COLO829 (cell line): ENCODE measurements at regions not wholly inside any gene's neighbourhood (a gene's known extent, or its start where the extent isn't known, plus 50 kb on each side); places are given as distances from the start of the nearest gene placed in this dataset.
"Not testable (repeated sequence)": the region's sequence is repeated elsewhere in the genome, so short reads cannot be mapped to it uniquely, and the experiment has no call there.

Experiments used
- DNase-seq: peaks from one replicate; pipeline ENCODE4 v3.0.0; 2012; ENCODE audit warnings: low spot score

DNA sequence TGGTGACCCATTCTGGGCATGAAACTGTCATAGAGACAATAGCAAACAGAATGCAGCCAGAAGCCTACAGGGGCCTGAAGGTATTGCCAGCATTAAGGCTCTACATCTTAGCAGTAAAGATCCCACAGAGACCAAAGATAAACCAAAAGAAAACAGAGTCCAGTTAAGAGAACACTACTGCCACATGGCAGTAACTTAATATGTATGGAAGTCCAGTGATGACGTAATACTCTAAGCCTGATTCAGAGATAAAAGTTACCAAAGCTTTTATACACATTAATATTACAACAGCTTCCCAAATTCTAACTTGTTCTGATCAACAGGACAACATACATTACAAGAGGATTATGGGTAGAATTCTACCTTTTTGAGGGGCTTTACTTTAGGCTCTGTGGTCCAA is 371.5 kb downstream of the PRELID2 start:
- no peak for DNase-seq

DNA sequence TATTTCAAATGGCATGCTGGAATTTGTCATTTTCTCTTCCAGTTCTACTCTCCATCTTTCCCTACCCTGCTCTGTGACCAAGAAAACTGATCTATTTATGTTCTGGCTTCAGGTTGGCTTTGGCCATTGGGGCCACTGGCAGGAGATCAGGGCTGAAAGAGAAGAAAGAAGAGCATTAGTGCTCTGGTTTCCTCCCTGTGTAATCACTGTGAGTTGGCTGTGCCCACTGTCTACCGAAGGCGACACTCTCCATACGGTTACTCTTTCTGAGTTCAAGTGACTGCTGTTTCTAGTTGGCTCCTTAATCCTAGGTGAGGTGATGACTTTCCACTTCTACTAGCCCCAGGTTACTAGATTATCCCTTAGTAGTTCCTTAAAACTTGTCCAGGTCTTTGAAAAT is 372.6 kb downstream of the PRELID2 start:
- no peak for DNase-seq

DNA sequence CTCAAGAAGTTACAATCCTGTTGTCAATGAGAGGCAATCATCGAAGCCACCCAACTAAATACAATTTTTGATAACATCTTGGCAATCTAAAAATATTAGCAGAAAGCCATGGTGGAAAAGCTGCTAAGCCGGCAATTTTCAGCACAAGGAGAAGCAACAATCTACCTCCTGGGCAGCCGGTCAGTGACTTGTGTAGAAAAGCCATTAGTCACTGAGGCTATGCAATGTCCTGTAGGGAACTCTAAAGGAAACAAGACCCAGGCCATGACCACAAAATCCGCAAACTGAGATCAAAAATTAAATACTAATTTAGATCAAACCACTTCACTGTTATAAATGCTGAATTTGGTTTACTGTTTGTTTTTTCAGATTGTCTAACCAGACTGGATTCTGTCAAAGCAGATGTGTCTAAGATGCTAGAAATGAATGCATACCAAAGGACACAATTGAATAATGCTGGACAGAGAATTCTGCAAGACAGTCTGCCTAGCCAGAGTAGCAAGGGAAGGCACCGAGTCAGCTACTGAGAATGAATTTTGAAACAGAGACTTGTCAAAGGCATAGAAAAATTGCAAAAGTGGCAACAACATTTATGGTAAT is 384.8 kb downstream of the PRELID2 start:
- DNase-seq: no peak

DNA sequence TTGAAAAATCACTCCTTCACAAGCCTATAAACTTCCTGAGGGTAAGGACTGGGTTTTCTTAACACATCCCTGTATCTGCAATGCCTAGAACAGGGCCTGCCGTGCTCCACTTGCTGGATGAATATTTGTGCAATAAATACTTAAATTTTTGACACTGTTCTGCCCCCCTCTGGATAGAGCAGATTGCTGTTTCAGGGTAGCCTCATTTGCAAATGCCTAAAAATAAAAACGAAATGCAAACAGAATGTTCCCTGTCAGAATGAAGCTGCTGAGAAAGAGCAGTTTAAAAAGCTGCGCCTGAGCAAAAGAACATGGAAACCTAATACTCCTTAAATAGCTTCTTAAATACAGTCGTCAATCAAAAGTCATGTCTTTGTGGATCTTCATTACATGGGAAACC is 385.3 kb downstream of the PRELID2 start:
- DNase-seq: no peak

DNA sequence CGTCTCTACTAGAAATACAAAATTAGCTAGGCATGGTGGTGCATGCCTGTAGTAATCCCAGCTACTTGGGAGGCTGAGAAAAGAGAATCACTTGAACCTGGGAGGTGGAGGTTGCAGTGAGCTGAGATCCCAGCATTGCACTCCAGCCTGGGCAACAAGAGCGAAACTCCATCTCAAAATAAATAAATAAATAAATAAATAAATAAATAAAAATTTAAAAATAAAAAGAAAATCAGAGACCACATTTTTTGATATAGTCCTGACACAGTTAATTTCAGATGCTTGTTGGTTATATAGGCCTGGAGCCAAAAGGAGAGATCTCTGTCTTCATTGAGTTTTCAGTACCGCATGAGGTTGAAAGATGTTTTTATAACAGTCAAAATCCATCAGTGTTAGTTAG is 388.3 kb downstream of the PRELID2 start:
- DNase-seq: not testable (repeated sequence)

DNA sequence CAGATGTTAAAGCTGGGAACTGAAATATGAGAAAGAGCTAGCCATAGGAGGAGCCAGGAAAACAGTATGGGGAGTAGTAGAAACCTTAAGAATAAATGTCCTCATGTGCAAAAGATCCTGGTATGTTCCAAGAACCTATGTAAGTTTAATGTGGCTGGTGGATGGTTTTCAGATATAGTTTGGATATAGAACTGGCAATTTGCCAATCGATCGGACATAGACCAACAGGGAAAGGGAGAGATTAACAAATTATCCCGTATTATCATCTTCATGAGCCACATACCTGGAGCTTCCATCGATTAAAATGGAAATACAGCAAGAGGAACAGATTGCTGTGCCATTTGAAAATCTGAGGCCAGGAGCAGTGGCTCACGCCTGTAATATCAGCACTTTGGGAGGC is 388.7 kb downstream of the PRELID2 start:
- no peak for DNase-seq

DNA sequence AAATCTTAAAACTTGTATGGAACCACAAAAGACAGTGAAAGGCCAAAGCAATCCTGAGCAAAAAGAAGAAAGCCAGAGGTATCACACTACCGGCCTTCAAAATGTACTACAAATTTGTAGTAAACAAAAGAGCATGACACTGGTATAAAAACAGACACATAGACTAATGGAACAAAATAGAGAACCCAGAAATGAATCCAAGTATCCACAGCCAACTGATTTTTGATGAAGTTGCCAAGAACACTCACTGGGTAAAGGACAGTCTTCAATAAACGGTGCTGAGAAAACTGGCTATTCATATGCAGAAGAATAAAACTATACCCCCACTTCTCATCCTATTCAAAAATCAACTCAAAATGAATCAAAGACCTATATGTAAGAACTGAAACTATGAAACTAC is 390.1 kb downstream of the PRELID2 start:
- DNase-seq: no peak

DNA sequence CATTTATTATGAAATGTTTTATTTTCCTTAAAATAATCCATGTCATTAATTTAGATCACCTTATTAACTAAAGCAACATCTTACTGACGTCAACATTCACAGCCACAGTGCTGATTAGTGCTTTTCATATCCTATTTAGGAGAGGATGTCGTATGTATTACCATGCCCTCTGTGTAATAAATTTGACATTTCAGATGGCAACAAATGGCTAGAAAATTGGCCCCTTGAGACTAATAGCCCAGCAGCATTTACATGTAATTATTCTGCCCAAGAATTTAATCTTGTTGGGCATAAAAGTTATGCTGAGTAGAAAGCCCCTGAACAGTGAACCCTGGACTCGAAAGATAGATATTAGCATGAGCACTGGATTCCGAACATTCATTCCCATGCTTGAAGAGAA is 391.2 kb downstream of the PRELID2 start:
- DNase-seq: no peak

DNA sequence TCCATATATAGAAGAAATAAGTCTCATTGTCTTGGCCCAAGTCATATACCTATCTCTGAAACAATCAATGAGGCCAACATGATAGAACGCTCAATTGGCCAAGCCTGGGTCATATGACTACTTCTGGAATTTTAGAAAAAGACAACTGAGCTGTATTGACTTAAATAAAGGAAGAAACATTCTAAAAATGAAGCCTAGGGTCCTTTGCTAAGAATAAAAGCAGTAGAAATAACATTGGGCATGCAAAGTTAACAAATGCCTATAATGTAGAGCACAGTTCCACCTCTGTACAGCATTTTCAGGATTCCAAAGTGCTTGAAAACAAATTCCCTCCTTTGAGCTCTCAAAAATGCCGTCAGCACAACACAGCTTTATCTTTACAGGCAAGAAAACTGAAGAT is 391.8 kb downstream of the PRELID2 start:
- DNase-seq: no peak

DNA sequence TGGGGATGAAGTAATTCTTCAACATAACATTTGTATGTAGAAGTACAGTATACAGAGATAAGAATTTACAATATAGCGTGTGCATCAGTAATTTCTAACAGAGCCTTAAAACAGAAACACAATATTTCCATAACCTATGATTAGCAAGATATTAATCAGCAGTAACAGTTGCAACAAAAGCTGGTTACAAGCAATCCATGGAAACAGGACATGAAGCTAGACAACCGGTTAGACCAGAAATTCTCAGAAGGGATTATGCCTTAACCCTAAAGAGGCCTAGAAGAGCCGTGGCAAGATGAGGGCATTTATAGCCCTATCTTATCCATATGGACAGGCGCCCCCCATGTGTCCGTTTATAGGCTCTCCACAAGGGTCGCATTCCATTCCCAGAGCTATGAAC is 392.5 kb downstream of the PRELID2 start:
- not testable (repeated sequence) for DNase-seq

DNA sequence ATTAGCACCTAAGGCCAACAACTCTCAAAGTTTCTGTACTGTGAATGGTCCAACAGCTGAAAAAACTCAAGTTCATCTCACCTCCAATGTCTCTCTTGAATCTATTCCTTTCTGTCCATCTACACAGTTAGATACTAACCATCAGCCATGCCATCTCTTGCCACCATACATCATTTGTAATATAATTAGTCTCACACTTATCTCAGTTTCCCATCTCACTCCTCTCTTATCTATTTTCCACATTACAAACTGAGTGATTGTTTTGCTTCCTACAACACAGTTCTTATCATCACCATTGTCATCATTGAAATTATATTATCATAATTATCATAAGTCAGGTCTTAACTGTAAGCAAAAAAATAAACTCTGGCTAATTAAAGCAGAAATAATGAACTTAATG is 393.9 kb downstream of the PRELID2 start:
- no peak for DNase-seq

DNA sequence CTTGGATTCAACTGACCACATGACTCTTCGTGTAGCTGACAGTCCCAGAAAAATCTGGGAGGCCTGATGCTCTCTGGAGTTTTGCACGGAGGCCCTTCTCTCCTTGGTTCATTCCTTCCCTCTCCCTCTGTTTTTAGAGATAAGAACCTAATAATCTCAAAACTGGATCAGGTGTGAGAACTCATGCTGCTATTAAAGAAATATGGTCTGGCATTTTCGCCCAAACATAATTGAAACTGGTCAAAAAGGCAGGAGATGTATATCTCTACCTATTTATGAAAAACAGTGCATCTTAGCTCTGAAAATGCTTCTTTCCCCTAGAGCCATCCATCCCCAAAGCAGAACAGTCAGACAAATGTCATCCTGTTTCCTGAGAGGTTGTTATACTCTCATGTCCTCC is 397.5 kb downstream of the PRELID2 start:
- no peak for DNase-seq

DNA sequence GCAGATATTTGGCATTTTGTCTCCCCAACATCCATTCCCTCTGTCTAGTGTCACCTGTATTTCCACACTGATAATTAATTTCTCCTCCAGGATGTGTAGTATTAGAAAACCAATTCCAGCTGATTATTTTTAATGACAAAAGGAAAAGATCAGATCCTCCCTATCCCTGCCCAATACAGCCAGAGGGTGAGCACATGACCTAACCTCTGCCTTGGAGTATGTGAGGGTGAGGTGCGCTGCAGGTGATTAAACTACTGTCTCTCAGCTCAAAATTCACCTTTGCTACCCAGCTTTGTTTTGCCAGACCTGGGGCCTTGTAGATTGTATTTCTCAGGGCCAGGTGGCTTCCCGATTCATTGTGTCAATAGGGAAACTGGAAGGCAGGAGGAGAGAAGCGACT is 402.1 kb downstream of the PRELID2 start:
- DNase-seq: no peak

DNA sequence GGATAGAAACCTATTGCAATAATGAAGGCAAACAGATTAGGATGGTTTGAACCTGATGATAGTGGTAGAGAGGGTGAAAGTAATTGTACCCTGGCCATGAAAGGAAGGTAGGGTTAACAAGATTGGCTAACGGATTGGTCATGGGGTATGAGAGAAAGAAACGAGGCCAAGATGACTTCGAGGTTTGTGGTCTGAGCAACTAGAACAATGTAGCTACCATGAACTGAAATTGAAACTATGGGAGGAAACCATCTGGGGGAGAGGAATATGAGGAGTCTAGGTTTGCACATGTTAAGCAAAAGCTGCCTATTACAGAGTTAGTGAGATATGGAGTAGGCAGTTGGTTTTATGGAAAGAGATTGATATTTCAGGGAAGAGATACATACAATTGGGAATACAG is 406.0 kb downstream of the PRELID2 start:
- no peak for DNase-seq

DNA sequence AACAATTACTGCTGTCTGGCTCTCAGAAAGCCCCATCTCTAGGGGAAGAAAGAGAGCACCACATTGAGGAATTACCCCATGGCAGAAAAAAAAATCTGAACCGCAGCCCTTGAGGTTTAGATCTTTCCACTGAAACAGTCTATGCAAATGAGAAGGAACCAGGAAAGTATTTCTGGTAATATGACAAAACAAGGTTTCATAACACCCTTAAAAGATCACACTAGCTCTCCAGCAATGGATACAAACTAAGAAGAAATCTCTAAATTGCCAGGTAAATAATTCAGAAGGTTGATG is 427.1 kb downstream of the PRELID2 start:
- DNase-seq: no peak

DNA sequence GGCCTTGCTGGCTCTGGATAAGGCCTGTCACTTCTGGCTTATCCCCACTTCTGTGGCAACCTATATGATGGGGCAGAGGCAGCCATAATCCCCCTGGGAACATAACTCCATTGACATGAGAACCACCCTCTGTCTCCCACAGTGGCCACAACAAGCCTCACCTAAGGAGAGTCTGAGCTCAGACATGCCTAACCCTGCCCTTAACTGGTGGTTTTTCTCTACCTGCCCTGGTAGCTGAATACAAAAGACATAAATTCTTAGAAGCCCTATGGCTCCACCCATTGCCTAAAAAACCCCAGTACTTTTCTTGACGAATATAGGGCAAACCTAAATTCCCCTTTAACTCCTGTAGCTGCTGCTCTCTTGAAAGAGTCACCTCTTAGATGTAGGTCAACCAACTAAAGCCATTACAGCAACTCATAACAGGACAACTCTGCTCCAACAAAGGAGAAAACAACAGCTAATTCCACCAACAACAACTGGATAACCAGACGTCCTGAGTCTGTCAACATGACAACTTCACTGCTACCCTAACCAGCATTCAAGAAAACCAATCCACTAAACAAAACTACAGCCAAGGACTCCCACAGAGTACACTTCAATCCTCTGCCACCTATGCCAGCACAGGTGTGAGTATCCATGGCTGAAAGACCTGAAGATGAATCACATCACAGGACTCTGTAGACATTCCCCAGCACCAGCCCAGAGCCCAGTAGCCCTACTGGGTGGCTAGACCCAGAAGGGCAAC is 427.7 kb downstream of the PRELID2 start:
- no peak for DNase-seq

DNA sequence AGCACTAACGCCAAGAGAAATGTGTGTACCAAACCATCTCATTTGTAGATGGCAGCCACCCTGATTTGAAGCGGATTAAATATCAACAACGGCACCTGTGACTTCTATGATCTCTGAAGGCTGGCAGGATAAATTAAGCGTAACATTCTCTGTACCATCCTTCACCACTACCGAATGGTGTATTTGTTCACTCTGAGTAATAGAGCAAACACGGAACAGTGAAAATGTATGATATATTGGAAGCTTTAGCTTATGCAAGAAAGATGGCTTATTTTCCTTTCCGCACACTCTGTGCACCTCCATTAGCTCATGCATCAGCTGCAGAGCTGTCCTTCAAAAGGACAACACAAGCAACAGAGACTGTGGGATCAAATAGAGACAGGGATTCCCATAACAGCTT is 431.1 kb downstream of the PRELID2 start:
- DNase-seq: no peak

DNA sequence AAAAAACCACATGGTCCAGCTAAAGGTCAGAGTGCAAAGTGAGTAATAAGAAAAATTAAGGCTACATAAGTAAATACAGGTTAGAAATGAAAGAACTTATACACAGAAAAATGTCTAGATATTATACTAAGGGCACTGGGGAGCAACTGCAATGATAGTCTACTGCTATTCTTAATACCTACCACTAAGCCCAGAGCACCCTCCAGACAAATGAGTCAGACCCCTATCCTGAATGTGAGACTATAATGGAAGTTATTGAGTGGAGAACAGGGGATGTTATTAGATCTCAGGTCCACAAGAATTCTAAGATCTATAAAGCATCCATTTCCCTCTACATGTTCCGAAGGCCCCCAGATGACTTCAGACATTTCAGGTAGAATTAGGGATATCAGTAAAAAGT is 438.3 kb downstream of the PRELID2 start:
- no peak for DNase-seq

DNA sequence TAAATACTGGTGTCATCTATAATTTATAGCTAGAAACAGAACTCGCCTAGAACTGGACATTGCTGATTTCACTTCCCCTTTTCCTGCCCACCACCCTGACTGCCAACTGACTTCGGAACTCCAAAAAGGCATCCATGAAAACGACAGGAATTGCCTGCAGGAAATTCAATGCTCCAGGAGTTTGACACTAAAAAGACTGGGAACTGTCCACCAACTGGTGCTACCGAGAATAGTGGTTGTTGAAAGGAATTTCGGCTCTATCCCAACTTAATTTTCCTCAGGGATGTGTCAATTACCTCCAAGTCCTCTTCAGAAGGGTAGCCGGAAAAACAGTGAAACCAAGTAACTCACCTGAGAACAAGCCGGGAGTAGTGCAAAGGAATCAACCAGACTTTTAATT is 440.0 kb downstream of the PRELID2 start:
- not testable (repeated sequence) for DNase-seq

DNA sequence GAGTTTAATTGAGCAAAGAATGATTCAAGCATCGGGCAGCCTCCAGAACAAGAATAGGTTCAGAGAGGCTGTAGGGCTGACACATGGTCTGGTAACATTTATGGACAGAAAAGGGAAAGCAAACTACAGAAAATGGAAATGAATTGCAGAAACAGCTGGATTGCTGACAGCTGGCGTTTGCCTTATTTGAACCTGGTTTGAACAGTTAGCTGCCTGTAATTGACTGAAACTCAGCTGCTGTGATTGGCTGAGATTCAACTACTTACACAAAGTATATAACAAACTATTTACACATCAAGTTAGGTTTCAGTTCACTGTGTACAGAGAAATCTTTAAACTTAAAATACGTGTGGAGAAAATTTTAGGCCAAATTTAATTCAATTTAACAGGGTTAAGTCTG is 441.7 kb downstream of the PRELID2 start:
- DNase-seq: no peak

DNA sequence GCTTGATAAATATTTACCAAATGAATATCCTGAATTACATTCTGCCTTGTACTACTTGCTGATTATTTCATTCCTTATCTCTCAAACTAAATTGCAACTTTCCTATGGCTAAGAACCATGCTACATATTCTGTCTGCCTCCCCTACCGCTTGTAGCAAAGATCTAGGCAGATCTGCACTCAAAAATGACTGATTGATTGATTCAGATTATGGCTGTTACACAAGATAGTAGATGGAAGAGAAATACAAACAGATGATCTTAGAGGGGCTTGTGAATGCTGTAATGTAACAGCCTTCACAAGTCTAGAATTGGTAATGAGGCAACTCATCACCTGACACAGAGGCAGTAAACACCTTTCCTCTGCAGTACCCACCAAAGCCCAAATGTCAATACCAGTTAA is 446.1 kb downstream of the PRELID2 start:
- no peak for DNase-seq

DNA sequence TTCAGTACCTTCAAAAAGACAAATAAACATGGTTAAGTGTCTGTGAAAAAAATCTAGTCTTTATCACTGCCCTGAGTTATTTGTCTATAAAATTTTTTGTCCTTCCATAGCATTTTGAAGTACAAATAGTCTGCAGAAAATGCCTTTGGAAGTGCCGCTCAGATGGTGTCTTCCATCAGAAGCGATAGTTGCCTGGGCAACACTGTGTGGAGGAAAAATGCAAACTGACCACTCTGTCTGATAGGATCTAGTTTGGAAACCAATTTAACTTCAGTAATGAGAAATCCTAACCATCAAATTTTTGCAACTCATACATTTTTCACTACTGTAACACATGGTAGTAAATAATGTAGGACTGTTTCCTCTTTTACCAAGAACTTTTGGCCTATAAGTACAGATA is 449.9 kb downstream of the PRELID2 start:
- no peak for DNase-seq

DNA sequence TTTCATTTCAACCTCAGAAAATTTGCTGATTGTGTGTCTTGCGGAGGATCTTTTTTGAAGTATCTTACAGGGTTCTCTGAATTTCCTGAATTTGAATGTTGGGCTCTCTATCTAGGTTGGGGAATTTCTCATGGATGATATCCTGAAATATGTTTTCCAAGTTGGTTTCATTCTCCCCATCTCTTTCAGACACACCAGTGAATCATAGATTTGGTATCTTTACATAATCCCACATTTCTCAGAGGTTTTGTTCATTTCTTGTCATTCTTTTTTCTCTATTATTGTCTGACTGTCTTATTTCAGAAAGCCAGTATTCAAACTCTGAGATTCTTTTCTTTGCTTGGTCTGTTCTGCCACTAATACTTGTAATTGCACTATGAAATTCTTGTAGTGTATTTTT is 456.9 kb downstream of the PRELID2 start:
- DNase-seq: no peak

DNA sequence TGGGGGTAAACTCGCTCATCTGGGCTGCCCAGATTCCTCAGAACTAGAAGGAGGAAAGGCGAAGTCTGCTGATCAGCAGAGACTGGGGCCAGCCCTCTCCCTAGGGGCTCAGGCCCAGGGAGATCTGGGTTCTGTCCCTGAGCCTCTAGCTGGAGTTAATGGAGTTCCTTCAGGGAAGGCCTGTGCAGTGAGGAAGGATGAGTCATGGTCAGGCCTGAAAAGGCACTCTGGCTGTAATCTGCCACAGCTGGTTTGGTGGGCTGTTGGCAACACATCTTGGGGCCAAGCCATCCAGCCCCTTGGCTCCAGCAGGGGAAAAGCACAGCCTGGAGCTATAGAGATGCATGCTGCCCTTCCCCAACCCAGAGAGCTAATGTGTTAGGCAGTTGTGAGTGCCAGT is 459.6 kb downstream of the PRELID2 start:
- no peak for DNase-seq
